HG03378 (cell line): ENCODE measurements at regions not wholly inside any gene's neighbourhood (a gene's known extent, or its start where the extent isn't known, plus 50 kb on each side); places are given as distances from the start of the nearest gene placed in this dataset.
"Not testable (repeated sequence)": the region's sequence is repeated elsewhere in the genome, so short reads cannot be mapped to it uniquely, and the experiment has no call there.

ENCODE experiments used
- ATAC-seq: cut with Tn5 transposase; IDR thresholded peaks from one replicate; pipeline ENCODE4 v1.9.1; 2021; ENCODE audit warnings: mild to moderate bottlenecking, moderate library complexity; ENCODE audit not compliant: unreplicated experiment

GRCh38 chr1:192476802-192477298, 98.7 kb upstream of the RGS1 start:
- peak; percentile 67 for ATAC-seq

- peak; percentile 75 for ATAC-seq
These were observed 97.9 kb upstream of the RGS1 start for GRCh38 chr1:192477630-192478029.

- no peak for ATAC-seq
These were observed 89.7 kb upstream of the RGS1 start for GRCh38 chr1:192485692-192486436.

GRCh38 chr1:192488058-192488457, 87.5 kb upstream of the RGS1 start:
- no peak for ATAC-seq

- no peak for ATAC-seq
These were observed 86.5 kb upstream of the RGS1 start for GRCh38 chr1:192489047-192489446.

GRCh38 chr1:192489748-192490147, 85.8 kb upstream of the RGS1 start:
- peak; percentile 72 for ATAC-seq

GRCh38 chr1:192491804-192492554, 83.6 kb upstream of the RGS1 start:
- no peak for ATAC-seq

GRCh38 chr1:192493584-192493983, 82.0 kb upstream of the RGS1 start:
- no peak for ATAC-seq

GRCh38 chr1:192496369-192497056, 79.1 kb upstream of the RGS1 start:
- ATAC-seq: no peak

- ATAC-seq: no peak
These were observed 78.3 kb upstream of the RGS1 start for GRCh38 chr1:192497214-192497794.

- ATAC-seq: not testable (repeated sequence)
These were observed 77.5 kb upstream of the RGS1 start for GRCh38 chr1:192498092-192498491.

- ATAC-seq: not testable (repeated sequence)
These were observed 76.5 kb upstream of the RGS1 start for GRCh38 chr1:192499061-192499581.

- not testable (repeated sequence) for ATAC-seq
These were observed 75.0 kb upstream of the RGS1 start for GRCh38 chr1:192500541-192500940.

GRCh38 chr1:192506741-192507155, 68.8 kb upstream of the RGS1 start:
- peak; percentile 99 for ATAC-seq

GRCh38 chr1:192512426-192513162, 63.0 kb upstream of the RGS1 start:
- ATAC-seq: peak; percentile 39

- ATAC-seq: no peak
These were observed 62.4 kb upstream of the RGS1 start for GRCh38 chr1:192513196-192513595.

- no peak for ATAC-seq
These were observed 61.9 kb upstream of the RGS1 start for GRCh38 chr1:192513697-192514096.

GRCh38 chr1:192516776-192517297, 58.7 kb upstream of the RGS1 start:
- ATAC-seq: peak; percentile 98

- ATAC-seq: not testable (repeated sequence)
These were observed 57.7 kb upstream of the RGS1 start for GRCh38 chr1:192517716-192518355.
